ENCODE measurements at regions not wholly inside any gene's neighbourhood (a gene's known extent, or its start where the extent isn't known, plus 50 kb on each side); places are given as distances from the start of the nearest gene placed in this dataset.
"Not testable (repeated sequence)": the region's sequence is repeated elsewhere in the genome, so short reads cannot be mapped to it uniquely, and the experiment has no call there.

- no TSS peak for BruUV-seq (replicated peaks)
- intact Hi-C loops (cut with micrococcal nuclease) = no loop called here
- Histone ChIP-seq H3K23ac (ENCODE audit: low read depth, low read length) (no peak overlapping the region), H3K56ac (ENCODE audit: extremely low read depth, insufficient read depth, low read length) (no peak overlapping the region), H2AFZ (replicated peaks; ENCODE audit: low read length, poor library complexity) (no peak overlapping the region), H3K79me1 (ENCODE audit: low read depth in 1 of 2, low read length in 2 of 2) (no peaks in the 10 kb centered on the region), H3K4me3 (ENCODE audit: insufficient read depth, low read depth, low read length) (no peak overlapping the region), H2BK20ac (ENCODE audit: low read depth, low read length) (no peak overlapping the region), H3K9ac (ENCODE audit: low read depth, low read length) (no peak overlapping the region), H3K4me1 (ENCODE audit: control insufficient read depth, insufficient read depth, low read length) (no peaks in the 10 kb centered on the region), H4K91ac (ENCODE audit: insufficient read depth, low read depth, low read length) (no peak overlapping the region), H2BK120ac (ENCODE audit: low read depth, low read length) (no peak overlapping the region), H2AK5ac (ENCODE audit: low read depth, low read length) (no peak overlapping the region), H3K27me3 (ENCODE audit: control insufficient read depth, insufficient read depth, low read length) (peaks cover 7% of the 10 kb centered on the region; the same call in 1 of the 2 replicates), H4K20me1 (ENCODE audit: insufficient read depth, low read length) (no peaks in the 10 kb centered on the region), H3K4ac (ENCODE audit: low read depth, low read length) (no peak overlapping the region), H4K5ac (ENCODE audit: low read depth, low read length) (no peak overlapping the region), H3K27ac (ENCODE audit: insufficient read depth, low read length) (no peak overlapping the region), H3K36me3 (ENCODE audit: control insufficient read depth, insufficient read depth, low read length) (no peaks in the 10 kb centered on the region), H3K9me3 (ENCODE audit: control insufficient read depth, insufficient read depth, low read length) (no peaks in the 10 kb centered on the region), H3K14ac (replicated peaks; ENCODE audit: low read depth, low read length) (no peak overlapping the region), H2BK5ac (ENCODE audit: low read depth, low read length, poor library complexity, severe bottlenecking) (no peak overlapping the region), H3K9me1 (ENCODE audit: insufficient read depth, low read length) (no peaks in the 10 kb centered on the region), H3K18ac (ENCODE audit: low read depth, low read length) (no peak overlapping the region), H2AK9ac (replicated peaks; ENCODE audit: low read depth, low read length, poor library complexity) (no peak overlapping the region), H2BK15ac (ENCODE audit: low read depth, low read length) (no peak overlapping the region), H3K4me2 (ENCODE audit: low read depth, low read length) (no peak overlapping the region), H4K8ac (ENCODE audit: low read depth in 2 of 2, low read length in 2 of 2) (no peak overlapping the region)
- CTCF ChIA-PET = no interaction called here
- in situ Hi-C loops (cut with MboI; ENCODE audit: low sequenced_read_pairs) = no loop called here
- no peak for ATAC-seq (ENCODE audit: low read depth)
- dilution Hi-C loops (cut with HindIII; ENCODE audit: low sequenced_read_pairs, unreplicated experiment) = no loop called here
- POLR2A ChIA-PET (ENCODE audit: unreplicated experiment) = no interaction called here
- TF ChIP-seq NFE2L2 (IDR thresholded peaks at IDR 0.05; ENCODE audit: low read depth, low read length) (no peak), CHD1 (IDR thresholded peaks at IDR 0.05; ENCODE audit: low read depth, low read length) (no peak), CEBPB (IDR thresholded peaks at IDR 0.05; ENCODE audit: low read depth, low read length) (no peak), MAFK (IDR thresholded peaks at IDR 0.05; ENCODE audit: low read depth, low read length) (no peak), USF2 (IDR thresholded peaks at IDR 0.05; ENCODE audit: low read depth, low read length) (no peak), MAZ (IDR thresholded peaks at IDR 0.05; ENCODE audit: borderline replicate concordance, low read depth, low read length) (no peak), RFX5 (IDR thresholded peaks at IDR 0.05; ENCODE audit: low read depth, low read length) (no peak), MXI1 (IDR thresholded peaks at IDR 0.05; ENCODE audit: borderline replicate concordance, low read depth, low read length) (no peak)
- DNase-seq = no peak
- 18% methylated on average over 2 of the region's 5 CpGs; no CpG with 5 or more reads in 1 of the 2 experiments for WGBS, 2 experiments (ENCODE audit: extremely low coverage in 2 of 2, insufficient read length in 1 of 2)
These were observed 199.9 kb downstream of the IGLL1 start for GRCh38 chr22:23380230-23380573.

GRCh38 chr22:23379540-23380229 is 199.4 kb downstream of the BCR start:
- H3K56ac ChIP-seq (ENCODE audit: extremely low read depth, insufficient read depth, low read length); H3K14ac ChIP-seq (replicated peaks; ENCODE audit: low read depth, low read length); ATAC-seq (ENCODE audit: low read depth); BruUV-seq (replicated peaks); H3K9me1 ChIP-seq (ENCODE audit: insufficient read depth, low read length); H2BK20ac ChIP-seq (ENCODE audit: low read depth, low read length); H3K9ac ChIP-seq (ENCODE audit: low read depth, low read length); CTCF ChIA-PET; dilution Hi-C loops (cut with HindIII; ENCODE audit: low sequenced_read_pairs, unreplicated experiment); intact Hi-C loops (cut with micrococcal nuclease); H3K79me1 ChIP-seq (ENCODE audit: low read depth in 1 of 2, low read length in 2 of 2); H2AK5ac ChIP-seq (ENCODE audit: low read depth, low read length); H2BK120ac ChIP-seq (ENCODE audit: low read depth, low read length); H4K91ac ChIP-seq (ENCODE audit: insufficient read depth, low read depth, low read length); H2AK9ac ChIP-seq (replicated peaks; ENCODE audit: low read depth, low read length, poor library complexity); H4K20me1 ChIP-seq (ENCODE audit: insufficient read depth, low read length); H3K27me3 ChIP-seq (ENCODE audit: control insufficient read depth, insufficient read depth, low read length); H3K18ac ChIP-seq (ENCODE audit: low read depth, low read length); H3K4ac ChIP-seq (ENCODE audit: low read depth, low read length); H2AFZ ChIP-seq (replicated peaks; ENCODE audit: low read length, poor library complexity); H3K4me2 ChIP-seq (ENCODE audit: low read depth, low read length); POLR2A ChIA-PET (ENCODE audit: unreplicated experiment); H2BK5ac ChIP-seq (ENCODE audit: low read depth, low read length, poor library complexity, severe bottlenecking); in situ Hi-C loops (cut with MboI; ENCODE audit: low sequenced_read_pairs); H3K23ac ChIP-seq (ENCODE audit: low read depth, low read length); H3K36me3 ChIP-seq (ENCODE audit: control insufficient read depth, insufficient read depth, low read length); H3K9me3 ChIP-seq (ENCODE audit: control insufficient read depth, insufficient read depth, low read length); H3K27ac ChIP-seq (ENCODE audit: insufficient read depth, low read length); DNase-seq; H4K5ac ChIP-seq (ENCODE audit: low read depth, low read length); H3K4me3 ChIP-seq (ENCODE audit: insufficient read depth, low read depth, low read length); H3K4me1 ChIP-seq (ENCODE audit: control insufficient read depth, insufficient read depth, low read length); H2BK15ac ChIP-seq (ENCODE audit: low read depth, low read length); H4K8ac ChIP-seq (ENCODE audit: low read depth in 2 of 2, low read length in 2 of 2): not testable (repeated sequence)
- WGBS, 2 experiments (ENCODE audit: extremely low coverage in 2 of 2, insufficient read length in 1 of 2) = 58% methylated on average over 5 of the region's 18 CpGs; no CpG with 5 or more reads in 1 of the 2 experiments

Measured in IMR-90 (cell line).